ENCODE measurements at regions not wholly inside any gene's neighbourhood (a gene's known extent, or its start where the extent isn't known, plus 50 kb on each side); places are given as distances from the start of the nearest gene placed in this dataset.

GRCh38 chr12:94786906-94787305 is 136.5 kb upstream of the TMCC3 start:
- Histone ChIP-seq H3K27me3 (ENCODE audit: control insufficient read depth, insufficient read depth, low read length) (no peaks in the 10 kb centered on the region), H3K9me3 (ENCODE audit: control insufficient read depth, low read length) (no peaks in the 10 kb centered on the region), H3K36me3 (ENCODE audit: control insufficient read depth, insufficient read depth, low read length) (no peaks in the 10 kb centered on the region), H2AFZ (no peak overlapping the region), H3K79me2 (peaks cover 18% of the 10 kb centered on the region), H3K4me3 (ENCODE audit: low read depth, low read length) (no peak overlapping the region), H3K27ac (no peak overlapping the region), H3K9ac (no peak overlapping the region), H3K4me2 (ENCODE audit: low read length) (no peak overlapping the region), H3K4me1 (peaks cover 33% of the 10 kb centered on the region)
- no peak for TF ChIP-seq CTCF (IDR thresholded peaks at IDR 0.05)

GRCh38 chr12:94783862-94784261 is 133.5 kb upstream of the TMCC3 start:
- no peak overlapping the region for H3K4me2 ChIP-seq (ENCODE audit: low read length)
- peaks cover 17% of the 10 kb centered on the region for H3K4me1 ChIP-seq
- no peak overlapping the region for H3K4me3 ChIP-seq (ENCODE audit: low read depth, low read length)
- no peak for TF ChIP-seq CTCF (IDR thresholded peaks at IDR 0.05)
- H3K36me3 ChIP-seq (ENCODE audit: control insufficient read depth, insufficient read depth, low read length): no peaks in the 10 kb centered on the region
- H3K27ac ChIP-seq: no peak overlapping the region
- H3K27me3 ChIP-seq (ENCODE audit: control insufficient read depth, insufficient read depth, low read length): no peaks in the 10 kb centered on the region
- no peak overlapping the region for H3K9ac ChIP-seq
- peak overlapping the region; percentile 14 for H2AFZ ChIP-seq
- H3K9me3 ChIP-seq (ENCODE audit: control insufficient read depth, low read length): no peaks in the 10 kb centered on the region
- H3K79me2 ChIP-seq: peaks cover 20% of the 10 kb centered on the region

- Histone ChIP-seq H3K27ac (no peak overlapping the region), H3K4me3 (ENCODE audit: low read depth, low read length) (no peak overlapping the region)
- TF ChIP-seq CTCF (IDR thresholded peaks at IDR 0.05): no peak
Measured at GRCh38 chr12:94783343-94783742, 133.0 kb upstream of the TMCC3 start.

GRCh38 chr12:94781835-94782234 is 131.5 kb upstream of the TMCC3 start:
- no peaks in the 10 kb centered on the region for H3K9me3 ChIP-seq (ENCODE audit: control insufficient read depth, low read length)
- no peak overlapping the region for H3K4me2 ChIP-seq (ENCODE audit: low read length)
- H3K27me3 ChIP-seq (ENCODE audit: control insufficient read depth, insufficient read depth, low read length): no peaks in the 10 kb centered on the region
- H3K4me1 ChIP-seq: peaks cover 8% of the 10 kb centered on the region
- H3K79me2 ChIP-seq: peaks cover 16% of the 10 kb centered on the region
- TF ChIP-seq CTCF (IDR thresholded peaks at IDR 0.05): no peak
- H3K27ac ChIP-seq: no peak overlapping the region
- no peaks in the 10 kb centered on the region for H3K36me3 ChIP-seq (ENCODE audit: control insufficient read depth, insufficient read depth, low read length)
- H3K9ac ChIP-seq: no peak overlapping the region
- no peak overlapping the region for H3K4me3 ChIP-seq (ENCODE audit: low read depth, low read length)
- H2AFZ ChIP-seq: no peak overlapping the region

More at GRCh38 chr12:94783343-94783742, 133.0 kb upstream of the TMCC3 start:
- H3K79me2 ChIP-seq: peaks cover 20% of the 10 kb centered on the region
- peak overlapping the region; percentile 12 for H2AFZ ChIP-seq
- H3K4me2 ChIP-seq (ENCODE audit: low read length): no peak overlapping the region
- no peaks in the 10 kb centered on the region for H3K36me3 ChIP-seq (ENCODE audit: control insufficient read depth, insufficient read depth, low read length)
- peaks cover 13% of the 10 kb centered on the region for H3K4me1 ChIP-seq
- no peaks in the 10 kb centered on the region for H3K9me3 ChIP-seq (ENCODE audit: control insufficient read depth, low read length)
- no peaks in the 10 kb centered on the region for H3K27me3 ChIP-seq (ENCODE audit: control insufficient read depth, insufficient read depth, low read length)
- H3K9ac ChIP-seq: no peak overlapping the region

GRCh38 chr12:94779485-94779884 is 129.1 kb upstream of the TMCC3 start:
- Histone ChIP-seq H3K27ac (no peak overlapping the region), H3K36me3 (ENCODE audit: control insufficient read depth, insufficient read depth, low read length) (no peaks in the 10 kb centered on the region), H3K4me3 (ENCODE audit: low read depth, low read length) (no peak overlapping the region), H3K4me2 (ENCODE audit: low read length) (no peak overlapping the region), H3K79me2 (peaks cover 14% of the 10 kb centered on the region), H3K9ac (no peak overlapping the region), H3K27me3 (ENCODE audit: control insufficient read depth, insufficient read depth, low read length) (no peaks in the 10 kb centered on the region), H3K9me3 (ENCODE audit: control insufficient read depth, low read length) (no peaks in the 10 kb centered on the region), H3K4me1 (peaks cover 8% of the 10 kb centered on the region), H2AFZ (no peak overlapping the region)
- TF ChIP-seq CTCF (IDR thresholded peaks at IDR 0.05): no peak
